ENCODE measurements at regions not wholly inside any gene's neighbourhood (a gene's known extent, or its start where the extent isn't known, plus 50 kb on each side); places are given as distances from the start of the nearest gene placed in this dataset.

GRCh38 chrX:40998123-40998522, 87.1 kb upstream of the USP9X start:
- TF ChIP-seq POLR2A (IDR thresholded peaks at IDR 0.05; ENCODE audit: low read depth, low read length): no peak
- TF ChIP-seq POLR2AphosphoS5 (IDR thresholded peaks at IDR 0.05; ENCODE audit: low read depth, low read length): no peak
- no peak for TF ChIP-seq TAF1 (IDR thresholded peaks at IDR 0.05; ENCODE audit: low read depth, low read length)
